ENCODE measurements at regions not wholly inside any gene's neighbourhood (a gene's known extent, or its start where the extent isn't known, plus 50 kb on each side); places are given as distances from the start of the nearest gene placed in this dataset.
A peak's percentile ranks its signal among the peaks of the same experiment; 100 is the strongest.

DNA sequence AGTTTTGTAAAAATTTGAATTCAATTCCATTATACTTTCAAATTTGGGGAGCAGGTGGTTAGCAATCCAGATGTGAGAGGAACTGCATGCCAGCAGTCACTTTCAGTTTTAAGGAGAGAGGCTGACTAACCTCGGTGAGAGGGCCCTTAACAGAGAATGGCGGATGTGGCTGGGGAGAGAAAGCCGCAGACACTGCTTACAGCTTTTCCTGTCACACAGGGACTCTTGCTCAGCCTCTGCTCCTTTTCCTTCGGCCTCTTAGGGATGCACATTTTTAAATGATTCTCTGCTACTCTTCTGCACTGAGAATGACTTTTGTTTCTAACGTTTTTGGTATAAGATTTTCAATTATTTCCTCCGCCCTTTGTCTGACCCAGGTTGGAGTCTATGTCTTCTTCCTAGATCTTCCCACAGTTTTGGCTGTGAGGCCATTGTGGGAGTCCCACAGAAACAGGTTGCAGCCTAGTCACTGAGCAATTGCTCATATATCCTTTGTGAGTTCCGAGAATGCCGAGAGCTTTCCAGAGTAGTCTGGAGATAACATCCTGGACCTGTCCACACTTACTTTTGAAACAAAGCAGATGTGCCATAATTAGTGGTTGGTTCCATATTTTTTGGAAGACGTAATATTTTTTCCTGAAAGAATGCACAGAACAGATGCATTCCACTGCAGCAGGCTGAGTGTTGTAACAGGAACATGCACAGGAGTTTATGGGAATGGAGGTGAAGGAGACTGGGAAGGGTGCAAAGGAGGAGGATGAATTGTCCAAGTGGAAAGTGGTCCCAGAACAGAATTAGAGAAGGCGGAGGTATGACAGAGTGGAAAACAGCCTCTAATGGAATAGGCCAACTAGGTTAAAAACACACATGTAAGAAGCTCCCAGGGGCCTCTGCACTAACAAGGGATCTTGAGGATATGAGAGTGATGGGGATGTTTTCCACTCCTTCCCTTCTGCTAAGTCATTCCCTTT lies 168.0 kb upstream of the ZNF32 start:
- peak; percentile 92 for DNase-seq (ENCODE audit: low read depth)

DNA sequence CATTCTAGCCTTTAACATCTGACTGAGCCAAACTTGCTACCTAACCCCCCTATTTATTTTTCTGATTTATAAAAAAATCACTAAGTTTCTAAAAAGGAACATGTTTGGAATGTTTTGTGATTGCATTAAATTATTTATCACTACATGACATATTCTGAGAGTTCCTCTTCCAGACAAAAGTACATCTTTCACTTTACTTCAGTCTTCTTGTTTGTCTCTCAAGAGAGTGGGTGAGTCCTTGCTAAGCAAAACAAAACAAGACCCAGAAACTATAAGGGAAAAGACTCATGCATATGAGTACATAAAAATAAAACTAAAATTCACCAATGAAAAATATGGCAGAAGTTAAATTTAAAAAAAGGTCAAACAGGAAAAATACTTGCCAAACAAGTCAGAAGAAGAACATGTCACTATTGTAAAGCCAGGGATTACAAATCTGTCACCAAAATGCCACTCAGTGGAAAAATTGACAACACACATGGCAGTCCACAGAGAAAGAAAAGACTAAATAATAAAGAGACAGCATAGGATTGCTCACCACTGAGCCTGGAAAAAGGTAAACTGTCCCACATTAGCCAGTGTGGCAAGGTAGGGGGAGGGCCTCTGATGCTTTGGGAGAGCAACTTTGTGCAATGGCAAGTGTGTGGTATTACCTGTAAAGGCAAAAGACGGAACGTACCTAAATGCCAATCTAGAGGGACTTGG lies 166.7 kb upstream of the ZNF32 start:
- no peak for DNase-seq (ENCODE audit: low read depth)

DNA sequence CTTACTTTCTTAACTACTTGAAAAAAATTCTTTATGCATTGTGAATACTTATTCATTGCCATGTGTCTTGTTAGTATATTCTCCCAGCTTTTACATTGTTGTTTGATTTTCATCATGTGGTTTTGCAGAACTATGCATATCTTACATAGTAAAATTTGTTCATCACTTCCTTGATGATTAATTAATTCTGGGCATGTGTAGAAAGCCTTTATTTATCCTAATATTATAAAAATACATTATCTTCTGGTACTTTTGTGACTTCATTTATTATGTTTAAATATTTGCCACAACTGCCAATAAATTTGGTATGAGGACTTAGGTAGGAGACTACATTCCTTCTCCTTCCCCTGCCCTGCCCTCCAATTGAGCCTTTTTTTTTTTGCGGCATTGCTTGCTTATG lies 166.0 kb upstream of the ZNF32 start:
- peak; percentile 47 for DNase-seq (ENCODE audit: low read depth)

DNA sequence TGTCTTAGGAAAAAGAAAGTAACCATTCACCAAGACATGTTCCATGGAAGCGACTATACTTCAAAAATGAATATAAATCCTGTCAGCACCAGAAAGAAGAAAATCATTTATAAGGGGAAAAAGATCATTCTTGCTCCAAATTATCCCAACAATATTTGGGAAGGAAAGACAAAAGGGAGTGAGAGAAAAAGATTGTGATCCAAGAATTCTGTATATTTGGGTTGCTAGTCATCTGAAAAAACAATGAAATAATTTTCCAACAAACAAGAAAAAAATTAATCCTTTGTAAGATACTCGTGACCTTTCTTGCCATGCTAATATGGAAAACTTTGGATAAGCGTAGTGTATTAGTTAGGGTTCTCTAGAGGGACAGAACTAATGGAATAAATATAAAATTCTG lies 163.2 kb upstream of the ZNF32 start:
- no peak for DNase-seq (ENCODE audit: low read depth)

DNA sequence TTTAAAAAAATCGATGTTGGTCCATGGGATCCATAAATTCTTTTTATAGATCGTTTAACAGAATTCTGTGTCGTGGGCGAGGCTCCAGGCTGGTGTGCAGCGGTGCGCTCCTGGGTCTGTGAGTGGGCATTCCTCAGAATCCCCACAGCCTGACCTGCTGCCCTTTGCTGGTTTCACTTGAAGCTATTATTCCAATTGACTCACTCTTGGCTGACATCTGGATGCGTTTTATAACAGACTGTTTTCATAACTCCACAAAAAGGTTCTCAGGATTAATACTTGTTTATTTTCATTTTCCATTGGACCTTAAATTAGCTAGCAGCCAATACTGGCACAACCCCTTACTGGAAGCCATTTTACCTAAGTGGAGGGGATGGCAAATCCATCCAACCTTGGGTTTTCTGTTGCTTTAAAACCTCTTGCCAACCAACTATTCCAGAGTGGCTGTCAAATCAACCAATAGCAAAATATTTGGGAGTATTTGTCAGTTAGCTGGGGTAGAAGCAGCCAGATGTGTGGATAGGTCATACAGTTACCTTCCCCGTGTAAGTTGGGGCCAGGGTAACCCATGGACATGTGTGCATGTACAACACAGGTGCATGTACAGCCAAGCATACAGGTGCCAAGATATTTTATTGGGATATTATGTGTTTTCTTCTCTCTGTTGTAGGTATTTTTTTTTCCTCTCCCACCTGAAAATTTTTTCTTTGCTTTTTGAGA lies 160.7 kb upstream of the ZNF32 start:
- peak; percentile 91 for DNase-seq (ENCODE audit: low read depth)

DNA sequence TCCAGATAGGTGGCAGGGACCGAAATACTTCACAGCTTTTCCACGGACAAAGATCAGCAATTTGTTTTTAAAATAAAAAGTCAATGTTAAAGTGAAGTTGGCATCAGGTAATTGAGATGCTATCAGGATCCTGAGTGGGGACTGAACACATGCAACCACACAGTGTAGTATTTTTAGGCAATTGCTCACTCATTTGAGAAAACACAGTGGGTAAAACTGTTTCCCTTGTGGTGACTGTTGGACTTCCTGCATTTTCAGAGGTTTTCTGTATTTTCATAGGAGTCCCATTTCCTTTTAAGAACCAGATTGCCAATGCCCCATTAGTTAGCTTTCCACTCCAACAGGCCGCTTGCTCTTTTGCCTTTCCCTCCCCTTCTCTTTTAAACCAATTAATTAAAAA lies 159.5 kb upstream of the ZNF32 start:
- peak; percentile 25 for DNase-seq (ENCODE audit: low read depth)

DNA sequence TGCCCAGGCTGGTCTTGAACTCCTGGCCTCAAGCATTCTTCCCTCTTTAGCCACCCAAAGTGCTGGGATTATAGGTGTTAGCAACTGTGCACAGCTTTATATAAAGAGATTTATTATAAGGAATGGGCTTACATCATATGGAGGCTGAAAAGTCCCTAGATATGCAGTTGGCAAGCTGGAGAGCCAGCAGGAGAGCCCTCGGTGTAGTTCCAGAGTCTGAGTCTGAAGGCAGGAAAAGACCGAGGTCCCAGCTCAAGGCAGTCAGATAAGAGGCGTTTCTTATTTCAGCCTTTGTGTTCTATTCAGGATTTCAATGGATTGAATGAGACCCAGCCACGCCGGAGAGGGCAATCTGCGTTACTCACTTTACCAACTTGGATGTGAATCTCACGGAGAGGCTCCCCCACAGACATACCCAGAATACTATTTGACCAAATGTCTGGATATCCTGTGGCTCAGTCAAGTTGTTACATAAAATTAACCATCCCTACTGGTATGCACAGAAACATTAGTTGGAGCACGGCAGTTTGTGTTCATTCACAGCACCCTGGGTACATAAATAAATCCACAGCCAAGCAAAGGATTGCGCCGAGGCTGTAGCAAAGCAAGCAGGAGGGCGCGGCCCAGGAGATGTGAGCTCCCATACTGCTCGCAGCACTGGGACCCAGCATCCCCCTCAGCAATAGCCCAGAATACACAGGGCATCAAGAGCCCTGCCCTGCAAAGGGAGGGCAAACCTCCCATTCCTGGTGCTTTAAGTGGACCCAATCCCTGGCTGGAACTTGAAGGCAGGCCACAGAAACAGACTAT lies 158.4 kb upstream of the ZNF32 start:
- DNase-seq (ENCODE audit: low read depth) = no peak

DNA sequence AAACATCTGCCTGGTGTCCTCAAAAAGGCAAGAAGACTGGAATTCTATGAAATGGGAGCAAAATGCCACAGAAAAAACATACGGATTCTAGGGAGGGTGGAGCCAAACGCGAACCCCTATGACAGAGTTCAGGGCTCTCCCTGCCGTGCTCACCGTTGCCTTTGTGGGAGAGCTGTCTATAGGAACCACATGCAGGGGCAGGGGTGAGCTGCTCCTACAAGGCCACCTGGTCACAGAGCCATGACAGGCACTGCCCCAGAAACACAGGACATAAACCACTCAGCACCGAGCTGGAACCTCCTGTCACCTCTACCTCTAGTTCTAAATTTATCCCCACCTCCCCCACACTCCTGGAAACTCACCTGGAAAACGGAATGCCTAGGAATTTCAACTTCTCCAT lies 155.1 kb upstream of the ZNF32 start:
- DNase-seq (ENCODE audit: low read depth) = no peak

DNA sequence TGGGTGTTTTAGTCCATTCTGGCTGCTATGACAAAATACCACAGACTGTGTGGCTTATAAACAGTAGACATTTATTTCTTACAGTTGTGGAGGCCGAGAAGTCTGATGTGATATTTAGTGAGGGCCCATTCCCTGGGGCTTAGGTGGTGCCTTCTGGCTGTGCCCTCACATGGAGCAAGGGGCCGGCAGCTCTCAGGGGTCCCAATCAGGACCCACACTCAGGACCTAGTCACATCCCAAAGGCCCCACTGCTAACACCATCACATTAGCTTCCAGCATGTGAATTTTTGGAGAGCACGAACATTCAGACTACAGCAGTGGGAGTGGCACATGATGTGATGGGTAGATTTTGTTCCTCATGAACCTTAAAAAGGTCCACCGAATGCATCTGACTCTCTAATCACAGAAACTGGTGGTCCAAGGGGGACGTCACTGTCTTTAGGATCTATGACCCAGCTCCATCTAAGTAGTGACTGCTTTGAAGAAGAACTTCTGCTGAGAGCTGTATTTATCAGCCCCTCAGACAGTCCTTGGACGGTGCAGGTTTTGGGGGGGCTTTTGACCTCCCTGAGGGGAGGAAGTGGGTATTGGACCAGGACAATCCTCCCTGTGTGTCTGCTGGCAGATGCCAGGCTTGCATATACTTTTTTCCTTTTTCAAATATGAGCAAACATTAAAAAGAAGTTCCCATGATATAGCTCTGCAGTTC lies 154.5 kb upstream of the ZNF32 start:
- no peak for DNase-seq (ENCODE audit: low read depth)

DNA sequence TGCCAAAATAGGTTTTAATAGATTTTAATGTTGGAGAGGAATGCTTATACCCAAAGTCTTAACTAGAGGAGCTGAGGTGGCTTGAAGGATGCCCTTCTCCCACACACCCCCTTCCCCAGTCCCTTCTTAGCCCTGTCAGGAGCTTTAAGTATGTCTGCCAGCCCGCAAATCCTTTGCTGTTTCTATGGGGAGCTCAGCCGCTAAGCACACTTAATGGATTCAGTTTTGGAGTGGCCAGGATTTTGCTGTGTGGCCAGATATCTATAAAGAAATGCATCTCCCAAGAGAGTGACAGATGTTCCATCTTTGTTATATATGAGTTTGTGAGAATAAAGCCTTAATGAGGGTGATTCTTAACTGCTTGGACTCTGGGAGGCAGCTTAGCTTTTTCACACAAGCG lies 152.9 kb upstream of the ZNF32 start:
- DNase-seq (ENCODE audit: low read depth) = no peak

DNA sequence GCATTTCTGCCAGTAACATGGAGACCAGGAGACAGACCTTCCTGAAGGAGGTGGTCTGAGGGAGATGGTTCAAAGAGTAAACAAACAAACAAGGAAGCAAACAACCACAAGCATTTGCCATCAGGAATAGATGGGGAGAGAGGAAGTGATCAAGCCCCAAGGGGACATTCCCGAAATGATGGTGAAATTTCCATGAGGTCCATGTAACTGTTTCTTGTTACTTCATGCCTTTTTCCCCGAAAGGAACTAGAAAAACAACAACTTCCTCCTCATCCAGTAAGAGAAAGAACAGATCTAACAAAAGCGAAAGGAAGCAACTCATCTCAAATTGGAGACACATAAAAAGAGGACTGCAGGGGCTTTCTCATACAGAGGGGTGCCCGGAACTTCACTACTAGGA lies 152.5 kb upstream of the ZNF32 start:
- no peak for DNase-seq (ENCODE audit: low read depth)

DNA sequence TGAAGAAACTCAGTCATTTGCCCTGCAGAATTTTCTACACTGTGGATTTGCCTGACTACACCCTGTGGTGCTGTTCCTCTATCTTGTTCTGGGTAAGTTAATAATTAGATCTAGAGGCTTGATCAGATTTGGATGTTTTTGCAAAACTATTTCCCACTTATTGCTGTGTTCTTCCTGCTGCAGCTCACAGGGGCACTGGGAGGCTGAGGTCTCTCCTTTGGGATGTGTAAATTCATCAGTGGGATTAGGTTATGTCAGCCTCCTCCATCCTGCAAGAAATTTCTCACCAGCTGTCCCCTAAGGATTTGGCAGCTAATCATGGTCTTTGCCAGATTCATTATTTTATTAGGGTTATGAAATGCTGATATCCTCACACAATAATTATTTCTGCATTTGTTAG lies 148.1 kb upstream of the ZNF32 start:
- no peak for DNase-seq (ENCODE audit: low read depth)

DNA sequence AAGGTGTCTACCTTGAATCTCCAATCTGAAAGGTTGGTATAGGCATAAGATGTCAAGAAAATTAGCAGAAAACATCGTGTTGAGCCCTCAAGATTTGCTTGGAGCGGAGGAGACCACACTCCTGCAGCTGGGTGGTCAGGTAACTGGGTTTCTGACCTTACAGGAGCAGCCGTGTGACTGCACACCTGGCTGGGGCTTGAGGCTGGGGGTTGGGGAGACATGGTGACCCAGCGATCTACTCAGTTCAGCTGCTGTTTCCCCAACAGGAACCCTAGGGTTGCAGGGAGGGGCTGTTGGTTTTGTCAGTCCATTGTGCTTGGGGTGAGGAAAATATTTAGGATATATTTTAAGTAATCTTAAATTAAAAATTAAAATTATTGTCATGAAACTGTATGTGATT lies 147.0 kb upstream of the ZNF32 start:
- DNase-seq (ENCODE audit: low read depth) = no peak

DNA sequence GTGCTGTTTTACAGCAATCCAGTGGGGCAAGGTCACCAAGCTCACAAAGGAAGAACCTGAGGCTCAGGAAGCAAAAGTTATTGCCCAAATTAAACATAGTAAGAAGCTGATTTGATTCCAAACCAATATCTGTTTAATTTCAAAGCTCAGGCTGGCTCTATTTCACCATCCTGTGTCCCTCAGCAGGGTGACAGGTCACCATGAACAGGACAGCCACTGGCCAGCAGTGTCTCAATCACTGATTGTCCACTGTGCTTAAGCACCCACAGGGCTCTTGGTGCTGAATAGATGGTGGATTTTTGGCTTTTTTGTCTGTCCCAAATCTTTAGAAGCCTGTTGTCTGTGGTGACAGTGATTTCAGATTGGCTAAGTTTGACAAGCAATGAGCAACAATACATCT lies 146.4 kb upstream of the ZNF32 start:
- no peak for DNase-seq (ENCODE audit: low read depth)

DNA sequence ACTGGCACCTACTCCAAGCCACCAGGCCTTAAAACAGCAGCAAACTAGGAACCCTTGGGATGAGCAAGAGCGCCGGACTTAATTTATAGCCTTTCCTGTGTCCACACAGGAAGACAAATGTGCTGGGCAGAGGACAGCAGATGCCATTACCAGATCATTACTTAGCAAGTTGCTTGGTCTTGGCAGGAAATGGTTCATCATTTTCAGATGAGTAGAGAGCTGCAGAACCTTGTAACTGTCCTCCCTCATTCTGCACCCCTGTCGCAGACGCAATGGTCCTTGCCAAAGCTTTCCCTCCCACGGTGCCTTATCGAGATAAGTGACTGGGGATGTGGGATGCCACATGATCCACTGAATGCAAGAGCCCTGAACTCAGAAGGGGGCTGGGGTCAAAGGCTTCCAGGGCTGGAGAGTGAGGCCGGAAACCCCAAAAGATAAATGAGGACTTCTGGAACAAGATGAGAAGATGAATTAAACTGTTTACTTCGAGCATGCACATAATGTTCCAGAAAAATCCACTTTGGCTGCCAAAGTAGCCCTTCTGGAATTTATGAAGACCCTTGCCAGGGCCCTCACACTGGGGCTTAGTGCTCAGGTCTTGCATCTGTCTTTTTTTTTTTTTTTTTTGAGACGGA lies 145.6 kb upstream of the ZNF32 start:
- no peak for DNase-seq (ENCODE audit: low read depth)

DNA sequence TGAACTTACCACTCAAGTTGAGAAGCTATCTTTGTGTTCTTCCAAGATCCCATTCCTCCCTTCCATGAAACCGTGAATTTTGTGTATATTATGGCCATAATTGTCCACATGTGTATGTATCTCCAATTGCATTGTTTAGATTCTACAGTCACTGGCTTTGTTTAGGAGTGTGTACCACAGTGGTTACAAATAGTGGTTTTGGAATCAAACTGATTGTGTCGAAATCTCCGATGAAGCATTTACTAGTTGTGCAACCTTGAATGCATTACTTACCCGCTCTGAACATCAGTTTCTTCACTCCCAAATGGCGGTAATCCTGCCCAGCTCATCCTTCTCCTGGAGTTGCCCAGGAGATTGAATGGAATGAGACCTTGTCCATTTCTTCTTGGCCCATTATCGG lies 145.0 kb upstream of the ZNF32 start:
- DNase-seq (ENCODE audit: low read depth) = peak; percentile 47

DNA sequence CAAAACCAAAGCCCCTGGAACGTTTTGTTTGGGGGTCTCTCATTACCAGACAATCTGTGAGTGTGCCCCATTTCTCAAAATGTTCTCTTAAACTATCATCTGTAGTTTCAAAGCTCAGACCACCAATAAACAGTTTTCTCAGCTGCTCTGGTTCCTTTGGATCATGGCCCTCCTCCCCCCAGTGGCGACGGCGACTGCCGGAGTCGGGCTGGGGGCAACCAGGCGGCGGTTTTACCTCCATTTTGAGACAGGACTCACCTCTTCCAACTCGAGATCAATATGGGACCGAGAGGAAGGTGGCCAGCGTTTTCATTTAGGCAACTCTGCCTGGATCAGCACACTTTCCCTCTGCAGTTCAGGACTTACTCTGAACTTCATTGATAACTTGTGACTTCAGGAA lies 141.5 kb upstream of the ZNF32 start:
- DNase-seq (ENCODE audit: low read depth) = no peak

DNA sequence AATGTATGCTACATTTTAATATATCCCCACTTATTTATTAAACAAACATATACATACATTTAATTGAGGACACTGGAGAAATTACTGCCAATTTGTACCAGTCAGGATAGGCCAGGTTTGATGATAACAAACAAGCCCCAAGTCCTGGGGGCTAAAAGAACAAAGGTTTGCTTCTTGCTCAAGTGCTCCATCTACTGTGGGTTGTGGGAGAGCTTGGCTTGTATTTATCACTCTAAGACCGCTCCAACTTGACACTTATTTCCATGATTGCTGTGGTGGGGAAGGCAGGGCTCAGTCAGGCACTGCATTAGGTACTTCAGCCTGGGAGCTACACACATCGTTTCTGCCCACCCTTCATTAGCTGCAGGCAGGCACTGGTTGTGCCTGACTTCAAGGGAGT lies 136.6 kb upstream of the ZNF32 start:
- no peak for DNase-seq (ENCODE audit: low read depth)

DNA sequence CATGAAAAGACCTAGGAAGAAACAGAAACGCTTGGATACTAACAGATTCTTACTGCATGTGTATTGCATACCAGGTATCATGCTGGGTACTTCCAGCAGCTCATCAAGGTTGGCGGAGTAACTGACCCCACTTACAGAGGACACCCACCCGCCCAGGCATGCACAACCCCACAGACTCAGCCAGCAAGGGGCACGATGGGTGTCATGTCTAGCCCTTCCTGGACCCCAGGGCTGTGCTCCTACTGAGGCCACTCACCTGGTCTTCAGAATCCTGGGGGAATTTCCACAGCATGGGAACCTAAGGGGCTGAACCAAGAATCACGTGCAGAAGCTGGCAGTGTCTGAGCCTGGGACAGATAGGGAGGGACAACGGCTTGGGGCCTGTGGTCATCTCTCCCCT lies 134.1 kb upstream of the ZNF32 start:
- no peak for DNase-seq (ENCODE audit: low read depth)

DNA sequence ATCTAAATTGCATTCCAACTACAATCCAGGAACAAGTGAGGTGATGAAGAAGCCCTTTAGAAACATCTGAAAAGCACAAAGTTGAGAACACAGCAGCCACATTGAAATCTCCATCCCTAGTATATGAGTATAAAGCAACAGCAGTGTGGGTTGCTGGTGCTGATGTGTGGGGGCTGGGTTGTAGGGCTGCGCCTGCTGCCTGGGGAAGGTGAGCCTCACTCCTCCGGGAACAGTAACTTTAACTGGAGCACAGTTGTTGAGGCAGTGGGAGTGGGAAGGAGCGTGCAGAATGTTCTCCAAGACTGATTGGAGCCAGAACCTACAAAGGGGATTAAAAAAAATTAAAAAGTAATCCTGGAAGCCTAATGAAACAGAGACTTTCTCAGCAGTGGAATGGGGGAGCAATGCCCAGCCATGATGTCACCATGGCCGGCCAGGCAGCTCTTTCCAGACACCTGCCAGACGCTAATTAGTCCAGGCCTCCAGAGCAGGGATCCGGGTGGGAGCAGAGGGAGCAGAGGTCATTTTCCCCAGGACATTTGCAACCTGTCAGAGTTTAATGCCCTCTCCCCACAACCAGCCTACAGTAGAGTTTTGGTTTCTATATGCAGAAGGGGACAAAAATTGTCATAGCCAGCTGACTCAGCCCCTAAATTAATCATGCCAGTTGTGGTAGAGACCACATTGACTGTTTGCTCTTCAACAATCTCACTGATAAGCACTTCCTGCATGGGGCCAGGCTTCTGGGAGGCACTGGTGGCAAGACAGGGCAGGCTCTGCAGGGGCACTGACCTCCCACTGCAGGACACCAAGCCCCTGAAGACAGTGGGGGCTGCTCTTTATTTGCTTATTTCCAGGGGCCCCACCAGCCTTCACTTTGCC lies 133.0 kb upstream of the ZNF32 start:
- DNase-seq (ENCODE audit: low read depth) = peak; percentile 23
